Trophoblast cell (in vitro differentiated cells and primary cell): ENCODE measurements at regions not wholly inside any gene's neighbourhood (a gene's known extent, or its start where the extent isn't known, plus 50 kb on each side); places are given as distances from the start of the nearest gene placed in this dataset.
A peak's percentile ranks its signal among the peaks of the same experiment; 100 is the strongest.

Experiments used
- DNase-seq, 2 donors: peaks; one replicate each; pipeline ENCODE4 v3.0.0-alpha.2; 2016
- H2AFZ ChIP-seq: 2 replicates; pipeline ENCODE4 v1.6.1; 2013; ENCODE audit warnings: low read length, moderate library complexity, mild to moderate bottlenecking; ENCODE audit not compliant: insufficient read depth, poor library complexity
- H2AK5ac ChIP-seq: 2 replicates; pipeline ENCODE4 v1.6.1; 2013; ENCODE audit warnings: mild to moderate bottlenecking, low read length
- H2BK120ac ChIP-seq: 2 replicates; pipeline ENCODE4 v1.6.1; 2013; ENCODE audit warnings: low read length, mild to moderate bottlenecking, moderate library complexity; ENCODE audit not compliant: insufficient read depth, poor library complexity
- H2BK12ac ChIP-seq: 2 replicates; pipeline ENCODE4 v1.6.1; 2013; ENCODE audit warnings: mild to moderate bottlenecking, low read length, moderate library complexity
- H2BK5ac ChIP-seq: 2 replicates; pipeline ENCODE4 v1.6.1; 2013; ENCODE audit warnings: low read length, low read depth, moderate library complexity, mild to moderate bottlenecking; ENCODE audit not compliant: poor library complexity
- H3K14ac ChIP-seq: 2 replicates; pipeline ENCODE4 v1.6.1; 2013; ENCODE audit warnings: mild to moderate bottlenecking, low read length
- H3K18ac ChIP-seq: 2 replicates; pipeline ENCODE4 v1.6.1; 2013; ENCODE audit warnings: mild to moderate bottlenecking, low read length
- H3K23ac ChIP-seq: 2 replicates; pipeline ENCODE4 v1.6.1; 2013; ENCODE audit warnings: low read length
- H3K27ac ChIP-seq: 2 replicates; pipeline ENCODE4 v1.5.1; 2013; ENCODE audit warnings: low read depth, mild to moderate bottlenecking, inconsistent platforms, low read length, moderate library complexity
- H3K27me3 ChIP-seq: 2 replicates; pipeline ENCODE4 v1.6.1; 2013; ENCODE audit warnings: inconsistent platforms, mild to moderate bottlenecking, low read length, moderate library complexity; ENCODE audit not compliant: insufficient read depth
- H3K36me3 ChIP-seq, 2 experiments: 1 replicate in 1 of 2; 2 replicates in 1 of 2; pipeline ENCODE4 v1.6.1; 2013; ENCODE audit warnings: low read length in 2 of 2, mild to moderate bottlenecking in 2 of 2, moderate library complexity in 1 of 2; ENCODE audit not compliant: insufficient read depth in 2 of 2, control insufficient read depth in 1 of 2
- H3K4ac ChIP-seq: 2 replicates; pipeline ENCODE4 v1.6.1; 2013; ENCODE audit warnings: low read depth, mild to moderate bottlenecking, low read length, moderate library complexity
- H3K4me1 ChIP-seq, 2 experiments: 1 replicate in 1 of 2; 2 replicates in 1 of 2; pipeline ENCODE4 v1.6.1; 2013; ENCODE audit warnings: low read length in 2 of 2, mild to moderate bottlenecking in 2 of 2, moderate library complexity in 1 of 2; ENCODE audit not compliant: insufficient read depth in 2 of 2, control insufficient read depth in 1 of 2
- H3K4me2 ChIP-seq: 2 replicates; pipeline ENCODE4 v1.6.1; 2013; ENCODE audit warnings: inconsistent platforms, mild to moderate bottlenecking, low read length, moderate library complexity
- H3K4me3 ChIP-seq: 2 replicates; pipeline ENCODE4 v1.5.1; 2013; ENCODE audit warnings: mild to moderate bottlenecking, low read depth, low read length, inconsistent platforms
- H3K79me1 ChIP-seq: one replicate; pipeline ENCODE4 v1.6.1; 2013; ENCODE audit warnings: low read length
- H3K79me2 ChIP-seq: 2 replicates; pipeline ENCODE4 v1.6.1; 2013; ENCODE audit warnings: low read length, mild to moderate bottlenecking; ENCODE audit not compliant: control insufficient read depth, insufficient read depth, poor library complexity
- H3K9ac ChIP-seq: 2 replicates; pipeline ENCODE4 v1.6.1; 2013; ENCODE audit warnings: mild to moderate bottlenecking, low read length
- H3K9me3 ChIP-seq: 2 replicates; pipeline ENCODE4 v1.6.1; 2013; ENCODE audit warnings: low read depth, mild to moderate bottlenecking, control low read depth, inconsistent platforms, low read length; ENCODE audit not compliant: insufficient read depth
- H4K12ac ChIP-seq: 2 replicates; pipeline ENCODE4 v1.6.1; 2013; ENCODE audit warnings: low read depth, mild to moderate bottlenecking, low read length, moderate library complexity
- H4K8ac ChIP-seq: 2 replicates; pipeline ENCODE4 v1.6.1; 2013; ENCODE audit warnings: low read depth, mild to moderate bottlenecking, low read length, moderate library complexity
- H4K91ac ChIP-seq: one replicate; pipeline ENCODE4 v1.6.1; 2013; ENCODE audit warnings: low read depth, mild to moderate bottlenecking, low read length, moderate library complexity
- WGBS: extraction: QIAGEN DNeasy Blood & Tissue Kit; methylation state at CpG from one replicate; pipeline ENCODE4 v1.1.7; 2013; ENCODE audit warnings: missing lambda C conversion rate; ENCODE audit not compliant: insufficient read length, insufficient coverage; ENCODE audit errors: extremely low coverage; 5-methylcytosine and 5-hydroxymethylcytosine counted together

DNA sequence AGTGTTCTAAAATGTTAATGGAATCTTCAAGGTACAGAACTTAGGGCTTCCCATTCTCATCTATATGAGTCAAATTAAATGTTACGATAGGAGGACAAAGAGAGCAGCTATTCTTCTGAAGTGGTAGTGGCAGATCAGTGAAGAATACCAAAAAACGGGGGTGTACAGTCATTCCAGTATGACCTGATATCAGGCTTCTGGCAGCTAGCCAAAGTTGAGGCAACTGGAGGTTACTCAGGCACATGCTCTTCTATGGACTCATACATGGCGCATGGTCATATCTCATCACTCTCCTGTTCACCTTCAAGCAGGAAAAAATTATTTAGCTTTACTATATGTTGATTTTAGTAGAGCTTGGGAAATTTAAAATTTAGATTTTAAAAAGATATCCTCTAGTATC lies 1608.8 kb downstream of the GRIK2 start:
- DNase-seq: no peak
- Histone ChIP-seq H2AFZ (no peak overlapping the region), H3K27me3 (no peaks in the 10 kb centered on the region), H3K4me2 (no peak overlapping the region), H3K4me3 (no peak overlapping the region), H3K36me3 (no peaks in the 10 kb centered on the region), H3K9ac (no peak overlapping the region), H4K8ac (no peak overlapping the region), H3K79me2 (no peaks in the 10 kb centered on the region), H3K79me1 (no peaks in the 10 kb centered on the region), H3K14ac (no peak overlapping the region), H4K91ac (no peak overlapping the region), H2AK5ac (no peak overlapping the region), H3K23ac (no peak overlapping the region), H3K27ac (no peak overlapping the region), H2BK120ac (no peak overlapping the region), H2BK5ac (no peak overlapping the region), H3K9me3 (no peaks in the 10 kb centered on the region), H4K12ac (no peak overlapping the region), H3K18ac (no peak overlapping the region), H3K4me1 (no peaks in the 10 kb centered on the region), H2BK12ac (no peak overlapping the region), H3K4ac (no peak overlapping the region)
- WGBS: no CpG with 5 or more reads among the region's 3 CpGs

DNA sequence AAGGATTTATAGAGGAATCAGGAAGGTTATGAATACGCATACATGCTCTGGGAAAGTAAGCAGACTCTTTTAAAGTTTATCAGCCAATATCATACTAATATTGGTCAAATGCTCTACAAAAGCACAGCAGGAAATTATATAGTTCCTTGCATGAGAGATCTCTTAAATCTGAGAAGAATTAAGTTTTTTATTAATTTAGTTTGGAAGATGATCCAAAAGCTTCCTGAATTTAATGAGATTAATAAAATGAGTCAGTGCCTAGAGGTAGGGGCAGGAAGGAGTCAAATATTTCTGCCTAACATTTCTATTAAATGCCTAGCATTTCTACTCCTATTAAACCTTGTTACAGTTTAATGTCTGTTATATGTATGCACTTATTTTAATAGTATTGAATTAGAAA lies 1608.2 kb downstream of the GRIK2 start:
- H2BK12ac ChIP-seq: no peak overlapping the region
- H2AFZ ChIP-seq: no peak overlapping the region
- DNase-seq: no peak
- no peak overlapping the region for H2BK5ac ChIP-seq
- no peak overlapping the region for H4K91ac ChIP-seq
- H3K14ac ChIP-seq: no peak overlapping the region
- H4K12ac ChIP-seq: no peak overlapping the region
- H3K27me3 ChIP-seq: no peaks in the 10 kb centered on the region
- no peaks in the 10 kb centered on the region for H3K79me1 ChIP-seq
- no peak overlapping the region for H3K4ac ChIP-seq
- no peak overlapping the region for H2AK5ac ChIP-seq
- H3K18ac ChIP-seq: no peak overlapping the region
- no CpG with 5 or more reads among the region's 1 CpG for WGBS
- no peak overlapping the region for H2BK120ac ChIP-seq
- no peak overlapping the region for H4K8ac ChIP-seq
- no peak overlapping the region for H3K4me3 ChIP-seq
- H3K27ac ChIP-seq: no peak overlapping the region
- H3K36me3 ChIP-seq: no peaks in the 10 kb centered on the region
- no peak overlapping the region for H3K23ac ChIP-seq
- no peaks in the 10 kb centered on the region for H3K79me2 ChIP-seq
- no peak overlapping the region for H3K9ac ChIP-seq
- no peaks in the 10 kb centered on the region for H3K4me1 ChIP-seq
- no peaks in the 10 kb centered on the region for H3K9me3 ChIP-seq
- no peak overlapping the region for H3K4me2 ChIP-seq

DNA sequence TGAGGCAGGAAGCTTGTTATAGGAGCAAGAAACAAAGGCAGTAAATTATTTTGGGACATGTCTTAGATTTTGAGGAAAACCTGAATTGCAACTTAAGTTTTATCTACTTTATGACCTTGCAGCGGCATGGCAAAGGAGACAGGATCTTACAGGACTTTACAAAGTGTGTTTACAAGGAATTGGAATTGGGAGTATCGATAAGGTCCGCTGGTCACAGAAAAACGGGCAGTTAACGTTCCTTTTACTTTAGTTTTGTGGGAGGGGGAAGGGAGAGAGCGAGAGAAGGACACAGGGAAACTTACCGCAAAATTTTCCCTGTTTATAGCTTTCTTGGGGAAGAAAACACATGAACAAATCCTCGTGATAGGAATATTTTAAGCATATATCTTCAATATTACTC lies 1607.2 kb downstream of the GRIK2 start:
- H2BK12ac ChIP-seq: no peak overlapping the region
- no peak overlapping the region for H4K8ac ChIP-seq
- H3K79me1 ChIP-seq: no peaks in the 10 kb centered on the region
- H3K27me3 ChIP-seq: no peaks in the 10 kb centered on the region
- no peak overlapping the region for H3K4ac ChIP-seq
- H2BK120ac ChIP-seq: no peak overlapping the region
- no peak overlapping the region for H3K27ac ChIP-seq
- no peak overlapping the region for H3K18ac ChIP-seq
- no peak overlapping the region for H3K9ac ChIP-seq
- no peak overlapping the region for H4K91ac ChIP-seq
- no peak overlapping the region for H2AFZ ChIP-seq
- H3K36me3 ChIP-seq: no peaks in the 10 kb centered on the region
- no peaks in the 10 kb centered on the region for H3K4me1 ChIP-seq
- H3K9me3 ChIP-seq: no peaks in the 10 kb centered on the region
- no peak overlapping the region for H2BK5ac ChIP-seq
- H3K79me2 ChIP-seq: no peaks in the 10 kb centered on the region
- DNase-seq: no peak
- WGBS: no CpG with 5 or more reads among the region's 8 CpGs
- H3K23ac ChIP-seq: no peak overlapping the region
- H3K4me3 ChIP-seq: no peak overlapping the region
- no peak overlapping the region for H3K14ac ChIP-seq
- no peak overlapping the region for H2AK5ac ChIP-seq
- no peak overlapping the region for H3K4me2 ChIP-seq
- no peak overlapping the region for H4K12ac ChIP-seq

DNA sequence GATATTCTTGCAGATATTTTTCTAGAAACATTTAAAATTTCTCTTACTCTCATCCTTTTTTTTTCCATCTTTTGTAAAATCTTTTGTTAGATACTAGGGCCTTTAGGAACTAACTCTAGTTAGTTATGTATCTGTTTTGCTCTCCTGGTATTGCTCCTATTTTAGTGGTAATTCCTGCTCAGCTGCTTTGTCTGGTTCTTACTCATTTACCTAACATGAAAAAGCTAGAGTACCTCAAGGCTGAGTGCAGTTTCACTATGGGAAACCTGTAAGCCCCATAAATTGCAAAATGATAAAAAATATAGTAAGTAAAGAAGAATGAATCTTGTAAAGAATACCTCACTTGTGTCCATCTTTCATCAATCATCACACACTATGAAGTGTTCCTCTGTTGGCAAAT lies 1602.0 kb downstream of the GRIK2 start:
- no peak overlapping the region for H3K4me2 ChIP-seq
- H3K27me3 ChIP-seq: no peaks in the 10 kb centered on the region
- H2AK5ac ChIP-seq: no peak overlapping the region
- H3K36me3 ChIP-seq: no peaks in the 10 kb centered on the region
- H4K8ac ChIP-seq: no peak overlapping the region
- peak; percentile 7 to 69 for DNase-seq
- H3K79me2 ChIP-seq: no peaks in the 10 kb centered on the region
- no peak overlapping the region for H4K12ac ChIP-seq
- H2BK12ac ChIP-seq: no peak overlapping the region
- H3K4ac ChIP-seq: no peak overlapping the region
- no peak overlapping the region for H2BK120ac ChIP-seq
- H3K4me1 ChIP-seq: no peaks in the 10 kb centered on the region
- no peak overlapping the region for H3K14ac ChIP-seq
- no peak overlapping the region for H2BK5ac ChIP-seq
- H2AFZ ChIP-seq: no peak overlapping the region
- H3K18ac ChIP-seq: no peak overlapping the region
- no peaks in the 10 kb centered on the region for H3K9me3 ChIP-seq
- H3K23ac ChIP-seq: no peak overlapping the region
- H3K79me1 ChIP-seq: no peaks in the 10 kb centered on the region
- H4K91ac ChIP-seq: no peak overlapping the region
- no peak overlapping the region for H3K9ac ChIP-seq
- H3K27ac ChIP-seq: no peak overlapping the region
- no peak overlapping the region for H3K4me3 ChIP-seq

DNA sequence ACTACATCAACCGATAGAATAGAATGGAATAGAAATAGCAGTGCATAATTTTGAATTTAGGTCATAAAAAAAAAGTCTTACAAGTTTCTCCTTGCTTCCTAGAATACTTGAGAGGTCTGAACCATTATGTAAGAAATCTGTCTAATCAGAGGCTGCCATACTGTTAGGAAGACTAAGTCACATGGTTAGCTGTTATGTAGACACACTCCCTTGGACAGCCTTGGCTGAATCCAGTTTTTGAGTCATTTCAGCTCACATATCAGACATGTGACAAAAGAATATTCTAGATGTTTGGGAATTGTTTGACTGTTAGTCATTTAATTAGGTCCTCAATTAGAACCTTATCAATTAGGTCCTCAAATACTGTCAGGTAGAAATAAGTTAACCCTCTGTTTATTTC lies 1601.4 kb downstream of the GRIK2 start:
- Histone ChIP-seq H3K4me3 (no peak overlapping the region), H2BK5ac (no peak overlapping the region), H3K23ac (no peak overlapping the region), H3K14ac (no peak overlapping the region), H3K9me3 (no peaks in the 10 kb centered on the region), H3K27me3 (no peaks in the 10 kb centered on the region), H4K91ac (no peak overlapping the region), H2BK120ac (no peak overlapping the region), H3K9ac (no peak overlapping the region), H2BK12ac (no peak overlapping the region), H3K79me2 (no peaks in the 10 kb centered on the region), H2AFZ (no peak overlapping the region), H3K27ac (no peak overlapping the region), H3K4me2 (no peak overlapping the region), H3K4me1 (no peaks in the 10 kb centered on the region), H3K79me1 (no peaks in the 10 kb centered on the region), H4K8ac (no peak overlapping the region), H4K12ac (no peak overlapping the region), H3K4ac (no peak overlapping the region), H3K36me3 (no peaks in the 10 kb centered on the region), H3K18ac (no peak overlapping the region), H2AK5ac (no peak overlapping the region)
- DNase-seq: peak; percentile 30 to 74
- WGBS: no CpG with 5 or more reads among the region's 1 CpG
